Naive B cell (primary cell): ENCODE measurements at regions not wholly inside any gene's neighbourhood (a gene's known extent, or its start where the extent isn't known, plus 50 kb on each side); places are given as distances from the start of the nearest gene placed in this dataset.

Experiments
- ATAC-seq, 2 donors: fragments of 150-1000 bp; cut with Tn5 transposase; 2 replicates each; pipeline ENCODE4 v1.10.0; 2021; ENCODE audit warnings: low read depth in 2 of 2, mild to moderate bottlenecking in 2 of 2, moderate library complexity in 2 of 2
- DNase-seq: peaks from one replicate; pipeline ENCODE4 v3.0.0; 2022
- H3K27ac Mint-ChIP-seq, 6 donors: one replicate each; pipeline ENCODE4 v1.8.0; 2020 to 2022; ENCODE audit warnings: mild to moderate bottlenecking in 6 of 6, mixed read lengths in 6 of 6, moderate library complexity in 5 of 6, inconsistent platforms in 2 of 6
- H3K27me3 Mint-ChIP-seq, 3 donors: one replicate each; pipeline ENCODE4 v1.8.0; 2021 to 2022; ENCODE audit warnings: mixed read lengths in 3 of 3, mild to moderate bottlenecking in 1 of 3
- H3K36me3 Mint-ChIP-seq, 2 donors: one replicate each; pipeline ENCODE4 v1.8.0; 2020 to 2022; ENCODE audit warnings: mixed read lengths in 2 of 2, inconsistent platforms in 1 of 2, mild to moderate bottlenecking in 1 of 2
- H3K4me1 Mint-ChIP-seq, 3 donors: one replicate each; pipeline ENCODE4 v1.8.0; 2020 to 2022; ENCODE audit warnings: mixed read lengths in 3 of 3, inconsistent platforms in 1 of 3, mild to moderate bottlenecking in 1 of 3, moderate library complexity in 1 of 3
- H3K4me3 Mint-ChIP-seq, 8 donors: one replicate each; pipeline ENCODE4 v1.8.0; 2020 to 2022; ENCODE audit warnings: mild to moderate bottlenecking in 8 of 8, mixed read lengths in 8 of 8, moderate library complexity in 8 of 8, inconsistent platforms in 2 of 8
- H3K9me3 Mint-ChIP-seq, 7 donors: one replicate each; pipeline ENCODE4 v1.8.0; 2020 to 2022; ENCODE audit warnings: mixed read lengths in 7 of 7, mild to moderate bottlenecking in 5 of 7, inconsistent platforms in 2 of 7, moderate library complexity in 1 of 7

- no peaks in the 10 kb centered on the region for H3K4me1 Mint-ChIP-seq
- H3K9me3 Mint-ChIP-seq, result peaks cover 0 to 4% (median 0%) of the 10 kb centered on the region in 7 donors
- no peak for DNase-seq
- H3K36me3 Mint-ChIP-seq, result no peaks in the 10 kb centered on the region
- no peak overlapping the region for H3K4me3 Mint-ChIP-seq
- H3K27ac Mint-ChIP-seq, result no peak overlapping the region
- no peak for ATAC-seq
- H3K27me3 Mint-ChIP-seq, result no peaks in the 10 kb centered on the region
These were observed 61.2 kb downstream of the MBD3L1 start for GRCh38 chr19:8893419-8893818.

DNA sequence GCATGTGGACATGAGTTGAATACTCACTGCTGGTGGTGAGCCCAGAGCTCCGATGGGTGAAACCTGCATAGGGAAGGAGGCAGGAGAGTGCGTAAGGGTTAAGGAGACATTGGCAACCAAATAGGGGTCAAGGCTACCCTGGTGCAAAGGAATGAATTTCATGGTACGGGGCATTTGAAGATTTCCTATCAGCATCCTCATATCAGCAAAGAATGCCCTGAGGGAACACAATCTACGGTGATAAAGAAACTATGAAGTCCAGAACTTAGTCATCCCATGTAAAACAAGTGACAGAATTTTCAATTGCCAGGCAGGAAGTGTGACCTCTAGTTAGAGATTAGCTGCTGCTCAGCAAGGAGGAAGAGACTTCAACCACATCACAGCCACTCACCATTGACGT lies 64.9 kb downstream of the MBD3L1 start:
- DNase-seq (no peak), ATAC-seq (no peak)
- no peak overlapping the region for H3K4me3 Mint-ChIP-seq
- H3K4me1 Mint-ChIP-seq, result no peaks in the 10 kb centered on the region
- H3K27ac Mint-ChIP-seq, result no peak overlapping the region
- peaks cover 0 to 4% (median 0%) of the 10 kb centered on the region in 7 donors for H3K9me3 Mint-ChIP-seq
- no peaks in the 10 kb centered on the region for H3K36me3 Mint-ChIP-seq
- no peaks in the 10 kb centered on the region for H3K27me3 Mint-ChIP-seq

DNA sequence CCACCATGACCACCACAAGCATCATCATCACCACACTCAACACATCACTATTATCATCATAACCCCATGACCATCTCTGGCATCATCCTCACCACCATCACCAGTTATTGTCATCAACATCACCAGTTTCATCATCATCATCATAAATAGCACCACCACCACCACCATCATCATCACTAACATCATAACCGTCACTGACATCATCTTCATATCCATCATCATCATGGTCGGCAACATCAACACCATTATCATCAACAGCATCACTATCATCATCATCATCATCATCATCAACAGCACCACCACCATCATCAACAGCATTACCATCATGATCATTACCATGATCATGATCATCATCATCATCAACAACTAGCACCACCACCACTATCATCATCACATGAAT lies 67.2 kb downstream of the MBD3L1 start:
- DNase-seq (no peak), ATAC-seq (no peak)
- Mint-ChIP-seq H3K36me3 (no peaks in the 10 kb centered on the region), H3K27ac (no peak overlapping the region), H3K4me1 (no peaks in the 10 kb centered on the region), H3K9me3 (peaks cover 0 to 4% (median 0%) of the 10 kb centered on the region in 7 donors), H3K27me3 (no peaks in the 10 kb centered on the region), H3K4me3 (no peak overlapping the region)

DNA sequence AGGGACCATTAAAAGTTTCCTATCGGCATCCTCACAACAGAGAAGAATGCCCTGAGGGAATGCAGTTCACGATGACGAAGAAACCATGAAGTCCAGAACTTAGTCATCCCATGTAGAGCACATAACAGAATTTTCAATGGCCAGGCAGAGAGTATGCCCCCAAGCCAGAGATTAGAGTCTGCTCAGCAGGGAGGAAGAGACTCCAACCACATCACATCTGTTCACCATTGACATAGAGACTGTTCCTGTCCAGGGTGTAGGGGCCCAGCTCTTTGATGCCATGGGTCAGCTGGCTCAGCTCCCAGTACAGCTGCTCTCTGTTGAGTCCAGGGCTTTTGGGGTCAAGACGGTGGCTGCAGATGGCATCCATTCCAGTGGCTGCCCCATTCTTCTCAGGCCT lies 68.2 kb downstream of the MBD3L1 start:
- Mint-ChIP-seq H3K27ac (no peak overlapping the region), H3K9me3 (peaks cover 0 to 4% (median 0%) of the 10 kb centered on the region in 7 donors), H3K4me3 (no peak overlapping the region), H3K36me3 (no peaks in the 10 kb centered on the region), H3K27me3 (no peaks in the 10 kb centered on the region), H3K4me1 (no peaks in the 10 kb centered on the region)
- no peak for DNase-seq
- ATAC-seq, result no peak

GRCh38 chr19:8902520-8902919 lies 70.3 kb downstream of the MBD3L1 start:
- DNase-seq (no peak), ATAC-seq (no peak)
- no peaks in the 10 kb centered on the region for H3K36me3 Mint-ChIP-seq
- H3K9me3 Mint-ChIP-seq, result no peaks in the 10 kb centered on the region
- no peaks in the 10 kb centered on the region for H3K4me1 Mint-ChIP-seq
- no peak overlapping the region for H3K27ac Mint-ChIP-seq
- no peaks in the 10 kb centered on the region for H3K27me3 Mint-ChIP-seq
- no peak overlapping the region for H3K4me3 Mint-ChIP-seq

DNA sequence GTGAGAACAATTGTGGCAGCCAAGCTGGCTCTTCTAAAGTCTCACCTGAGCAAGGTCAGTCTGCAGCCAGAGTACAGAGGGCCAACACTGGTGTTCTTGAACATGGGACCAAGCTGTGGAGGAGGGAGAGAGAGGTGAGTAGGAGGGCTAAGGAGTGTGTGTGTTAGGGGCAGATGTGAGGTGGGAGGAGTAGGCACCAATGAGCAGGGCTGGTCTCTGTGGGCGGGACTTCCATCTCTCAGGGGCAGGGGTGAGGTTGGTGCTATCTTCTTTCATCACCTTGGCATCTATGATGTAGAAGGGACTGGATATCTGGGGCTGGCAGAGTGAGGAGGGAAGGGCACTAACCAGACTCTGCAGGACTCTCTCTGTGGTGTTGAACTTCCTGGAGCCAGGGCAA lies 72.4 kb downstream of the MBD3L1 start:
- peaks cover 0 to 4% (median 1%) of the 10 kb centered on the region in 7 donors for H3K9me3 Mint-ChIP-seq
- H3K4me1 Mint-ChIP-seq, result no peaks in the 10 kb centered on the region
- H3K4me3 Mint-ChIP-seq, result no peak overlapping the region
- no peaks in the 10 kb centered on the region for H3K36me3 Mint-ChIP-seq
- peaks cover 0 to 8% (median 0%) of the 10 kb centered on the region in 3 donors for H3K27me3 Mint-ChIP-seq
- no peak overlapping the region for H3K27ac Mint-ChIP-seq
- DNase-seq (no peak), ATAC-seq (no peak)

GRCh38 chr19:8905342-8905741 lies 73.2 kb downstream of the MBD3L1 start:
- DNase-seq (no peak), ATAC-seq (no peak)
- Mint-ChIP-seq H3K4me1 (no peaks in the 10 kb centered on the region), H3K36me3 (no peaks in the 10 kb centered on the region), H3K4me3 (no peak overlapping the region), H3K27me3 (peaks cover 0 to 8% (median 0%) of the 10 kb centered on the region in 3 donors), H3K9me3 (peaks cover 0 to 4% (median 1%) of the 10 kb centered on the region in 7 donors), H3K27ac (no peak overlapping the region)

GRCh38 chr19:8908066-8908465 lies 75.9 kb downstream of the MBD3L1 start:
- Mint-ChIP-seq H3K36me3 (no peaks in the 10 kb centered on the region), H3K9me3 (peaks cover 0 to 4% (median 1%) of the 10 kb centered on the region in 7 donors), H3K4me3 (peak overlapping the region in 1 of 8 donors; percentile 1), H3K27ac (no peak overlapping the region), H3K27me3 (peaks cover 0 to 8% (median 0%) of the 10 kb centered on the region in 3 donors), H3K4me1 (no peaks in the 10 kb centered on the region)
- no peak for ATAC-seq
- no peak for DNase-seq

DNA sequence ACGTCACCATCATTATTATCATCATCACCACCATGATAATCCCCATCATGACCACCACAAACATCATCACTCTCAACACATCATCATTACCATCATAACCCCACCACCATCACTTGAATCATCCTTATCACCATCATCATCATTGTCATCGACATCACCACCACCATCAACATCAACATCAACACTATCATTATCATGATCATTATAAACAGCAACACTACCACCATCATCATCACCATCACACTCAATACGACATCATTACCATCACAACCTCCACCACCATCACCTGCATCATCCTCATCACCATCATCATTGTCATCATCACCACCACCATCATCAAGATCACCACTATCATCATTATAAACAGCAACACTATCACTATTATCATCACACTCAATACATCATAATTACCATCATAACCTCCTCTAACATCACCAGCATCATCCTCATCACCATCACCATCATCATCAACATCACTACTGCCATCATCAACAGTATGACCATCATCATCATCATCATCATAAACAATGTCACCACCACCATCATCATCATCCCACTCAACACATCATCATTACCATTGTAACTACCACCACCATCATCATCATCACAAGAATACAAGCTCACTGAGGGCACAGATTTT lies 78.7 kb downstream of the MBD3L1 start:
- no peak overlapping the region for H3K4me3 Mint-ChIP-seq
- H3K4me1 Mint-ChIP-seq, result no peaks in the 10 kb centered on the region
- peaks cover 0 to 8% (median 0%) of the 10 kb centered on the region in 3 donors for H3K27me3 Mint-ChIP-seq
- H3K9me3 Mint-ChIP-seq, result peaks cover 0 to 11% (median 2%) of the 10 kb centered on the region in 7 donors
- no peak overlapping the region for H3K27ac Mint-ChIP-seq
- H3K36me3 Mint-ChIP-seq, result no peaks in the 10 kb centered on the region
- DNase-seq (no peak), ATAC-seq (no peak)

- H3K4me1 Mint-ChIP-seq, result no peaks in the 10 kb centered on the region
- H3K27me3 Mint-ChIP-seq, result no peaks in the 10 kb centered on the region
- no peak overlapping the region for H3K4me3 Mint-ChIP-seq
- no peaks in the 10 kb centered on the region for H3K36me3 Mint-ChIP-seq
- ATAC-seq, result no peak
- H3K9me3 Mint-ChIP-seq, result peaks cover 0 to 10% (median 0%) of the 10 kb centered on the region in 7 donors
- no peak for DNase-seq
- no peak overlapping the region for H3K27ac Mint-ChIP-seq
These were observed 83.8 kb downstream of the MBD3L1 start for GRCh38 chr19:8915997-8916396.

DNA sequence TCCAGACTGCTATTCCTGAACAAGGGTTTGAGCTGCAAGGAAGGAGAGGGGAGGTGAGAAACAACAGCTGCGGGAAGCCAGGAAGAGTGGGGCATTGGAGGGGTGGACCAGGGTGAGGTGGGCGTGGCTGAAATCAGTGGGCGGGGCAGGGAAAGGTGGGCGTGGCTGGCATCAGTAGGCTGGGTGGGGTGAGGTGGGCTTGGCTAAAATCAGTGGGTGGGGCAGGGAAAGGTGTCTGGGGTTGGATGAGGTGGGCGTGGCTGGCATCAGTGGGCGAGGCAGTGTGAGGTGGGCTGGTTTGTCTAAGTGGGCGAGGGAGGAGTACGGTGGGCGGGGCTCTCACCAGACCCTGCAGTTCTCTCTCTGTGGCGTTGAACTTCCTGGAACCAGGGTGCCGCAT lies 87.6 kb downstream of the MUC16 start:
- DNase-seq, result no peak
- H3K4me3 Mint-ChIP-seq, result no peak overlapping the region
- ATAC-seq, result no peak
- peaks cover 0 to 13% (median 4%) of the 10 kb centered on the region in 7 donors for H3K9me3 Mint-ChIP-seq
- H3K36me3 Mint-ChIP-seq, result peaks cover 0 to 8% of the 10 kb centered on the region in 2 donors
- H3K27ac Mint-ChIP-seq, result peak overlapping the region in 1 of 6 donors; percentile 58
- peaks cover 0 to 4% (median 2%) of the 10 kb centered on the region in 3 donors for H3K4me1 Mint-ChIP-seq
- H3K27me3 Mint-ChIP-seq, result peaks cover 0 to 14% (median 0%) of the 10 kb centered on the region in 3 donors

- Mint-ChIP-seq H3K4me3 (no peak overlapping the region), H3K9me3 (peaks cover 0 to 13% (median 4%) of the 10 kb centered on the region in 7 donors), H3K27ac (no peak overlapping the region), H3K27me3 (peaks cover 3 to 17% (median 8%) of the 10 kb centered on the region in 3 donors), H3K36me3 (peaks cover 0 to 8% of the 10 kb centered on the region in 2 donors), H3K4me1 (peaks cover 0 to 4% (median 2%) of the 10 kb centered on the region in 3 donors)
- DNase-seq (no peak), ATAC-seq (no peak)
These were observed 85.9 kb downstream of the MUC16 start for GRCh38 chr19:8924283-8924682.

DNA sequence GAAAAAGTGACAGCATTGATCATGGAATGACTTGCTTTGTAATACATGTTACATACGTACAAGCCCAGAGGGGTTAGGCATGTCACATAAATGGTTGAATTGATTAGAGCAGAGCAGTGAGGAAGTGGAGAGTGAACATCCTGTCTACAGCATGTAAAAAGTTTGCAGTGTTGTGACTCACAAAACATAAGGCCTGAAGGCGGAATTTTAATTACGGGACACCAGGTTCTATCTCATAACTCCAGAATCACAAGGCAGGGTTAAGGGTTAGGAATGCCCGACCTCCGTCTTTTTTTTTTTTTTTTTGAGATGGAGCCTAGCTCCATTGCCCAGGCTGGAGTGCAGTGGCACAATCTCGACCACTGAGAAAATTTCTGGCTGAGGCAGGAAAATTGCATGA lies 83.9 kb downstream of the MUC16 start:
- H3K36me3 Mint-ChIP-seq, result peaks cover 0 to 8% of the 10 kb centered on the region in 2 donors
- ATAC-seq, result no peak
- H3K9me3 Mint-ChIP-seq, result peaks cover 0 to 15% (median 5%) of the 10 kb centered on the region in 7 donors
- no peak overlapping the region for H3K4me3 Mint-ChIP-seq
- DNase-seq, result no peak
- H3K27ac Mint-ChIP-seq, result no peak overlapping the region
- peaks cover 0 to 4% (median 2%) of the 10 kb centered on the region in 3 donors for H3K4me1 Mint-ChIP-seq
- H3K27me3 Mint-ChIP-seq, result peaks cover 4 to 17% (median 12%) of the 10 kb centered on the region in 3 donors

GRCh38 chr19:8935460-8935859 lies 74.7 kb downstream of the MUC16 start:
- Mint-ChIP-seq H3K4me1 (no peaks in the 10 kb centered on the region), H3K36me3 (peaks cover 0 to 15% of the 10 kb centered on the region in 2 donors), H3K4me3 (no peak overlapping the region), H3K27me3 (peaks cover 5 to 21% (median 14%) of the 10 kb centered on the region in 3 donors), H3K9me3 (peaks cover 4 to 25% (median 9%) of the 10 kb centered on the region in 7 donors), H3K27ac (no peak overlapping the region)
- ATAC-seq, result no peak
- DNase-seq, result no peak
